ENCODE measurements at regions not wholly inside any gene's neighbourhood (a gene's known extent, or its start where the extent isn't known, plus 50 kb on each side); places are given as distances from the start of the nearest gene placed in this dataset.

DNA sequence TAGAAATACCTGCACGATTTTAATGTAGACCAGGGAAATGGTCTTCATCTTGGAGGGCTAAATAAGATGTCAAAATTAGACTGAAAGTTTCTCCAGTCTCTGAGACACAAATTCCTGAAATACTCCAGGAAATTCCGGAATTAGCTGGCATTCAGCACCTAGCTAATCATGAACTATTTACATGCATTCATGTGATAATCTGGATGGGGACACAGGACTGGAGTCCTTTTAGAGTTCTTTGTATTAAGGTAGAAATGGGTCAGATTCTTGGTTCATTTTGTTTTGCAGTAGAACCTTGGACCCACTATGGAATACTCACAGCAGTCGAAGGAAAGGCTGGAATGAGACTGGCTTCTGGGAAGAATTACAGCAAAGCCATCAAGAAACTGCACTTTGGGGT, 65.3 kb upstream of the MDFIC start:
- no peak for DNase-seq (ENCODE audit: low read depth in 2 of 2)

DNA sequence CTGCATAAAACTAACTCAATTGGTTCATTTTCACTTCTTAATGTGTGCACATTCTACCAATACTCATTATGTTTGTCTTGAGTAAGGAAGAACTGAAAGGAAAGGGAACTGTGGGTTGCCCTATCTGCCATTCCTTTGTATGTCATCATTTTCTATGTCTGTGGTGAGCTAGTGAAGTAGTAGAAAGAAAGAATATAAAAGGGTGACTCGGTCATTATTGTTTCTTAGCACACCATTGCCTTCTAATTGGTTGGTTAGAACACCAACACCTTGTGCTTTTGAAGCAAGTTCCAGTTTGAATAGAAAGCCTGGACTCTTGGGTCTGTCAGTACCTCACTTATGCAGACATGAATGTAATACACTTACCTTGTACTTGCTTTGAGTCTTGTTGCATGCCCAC, 64.3 kb upstream of the MDFIC start:
- DNase-seq (ENCODE audit: low read depth in 2 of 2): no peak

DNA sequence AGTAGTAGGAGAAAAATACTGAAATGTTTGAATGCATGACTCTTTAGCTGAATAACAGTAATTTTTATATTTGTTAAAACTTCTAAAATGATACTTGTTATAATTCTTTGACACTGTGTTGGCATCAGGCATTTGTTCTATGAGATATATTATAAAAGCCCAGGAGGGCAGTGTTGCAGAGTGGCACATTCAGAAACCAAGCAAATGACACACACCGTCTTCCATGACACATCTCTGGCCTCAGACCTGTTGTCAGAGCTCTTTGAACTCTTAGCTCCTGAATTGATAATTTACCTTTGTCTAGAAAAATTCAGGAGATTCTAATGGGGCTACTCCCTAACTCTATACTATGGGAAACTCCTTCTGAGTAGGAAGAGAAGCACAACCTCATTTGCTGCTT, 62.4 kb upstream of the MDFIC start:
- DNase-seq (ENCODE audit: low read depth in 2 of 2): no peak

- no peak for DNase-seq (ENCODE audit: low read depth in 2 of 2)
Measured at GRCh38 chr7:114860206-114860605, 61.7 kb upstream of the MDFIC start.

- no peak for DNase-seq (ENCODE audit: low read depth in 2 of 2)
Measured at GRCh38 chr7:114862406-114862805, 59.5 kb upstream of the MDFIC start.

DNA sequence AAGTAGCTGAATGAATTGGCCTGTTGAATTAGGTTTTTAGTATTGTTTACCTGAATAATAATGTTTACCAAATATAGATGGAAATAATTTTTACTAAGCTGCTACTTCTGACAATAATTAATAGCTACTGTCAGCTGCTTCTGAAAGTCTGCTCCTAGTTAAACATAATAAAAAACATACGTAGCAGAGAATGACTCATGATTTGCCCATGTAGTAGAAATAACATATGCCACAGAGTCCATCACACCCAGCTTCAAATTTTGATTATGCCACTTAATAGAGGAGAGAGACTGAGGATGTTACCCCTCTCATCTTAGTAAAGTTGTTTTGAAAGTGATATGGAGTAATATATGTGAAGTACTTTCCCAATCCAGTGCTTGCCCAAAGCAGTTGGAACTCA, 57.6 kb upstream of the MDFIC start:
- DNase-seq (ENCODE audit: low read depth in 2 of 2): no peak

DNA sequence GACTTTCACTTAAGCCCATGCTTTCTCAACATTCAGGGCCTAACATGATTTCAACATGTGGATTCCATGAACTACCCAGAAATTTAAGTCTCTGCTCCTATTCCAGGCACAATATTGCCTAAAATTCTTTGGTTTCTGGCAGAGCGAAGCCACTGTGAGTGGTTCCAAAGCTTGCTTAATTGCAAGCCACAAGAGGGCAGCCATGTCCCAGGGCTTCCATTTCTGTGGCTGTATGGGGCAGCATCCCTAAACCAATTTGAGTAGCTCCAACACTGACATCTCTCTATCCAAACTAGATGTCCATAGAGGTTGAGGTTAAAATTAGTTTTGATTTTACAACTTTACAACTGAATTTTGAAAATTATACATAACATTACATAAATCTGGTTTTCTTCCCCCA, 56.3 kb upstream of the MDFIC start:
- peak; percentile 33 to 46 for DNase-seq (ENCODE audit: low read depth in 2 of 2)

All from stimulated activated CD4-positive, alpha-beta T cell treated with anti-CD3 and anti-CD28 coated beads, Interleukin-12 subunit alpha, Interleukin-12 subunit beta, amount 100 ng/mL, for 24 hours (primary cell).